NCI-H446 treated with DMSO at 0.1 percent for 48 hours (cell line): ENCODE measurements at regions not wholly inside any gene's neighbourhood (a gene's known extent, or its start where the extent isn't known, plus 50 kb on each side); places are given as distances from the start of the nearest gene placed in this dataset.

Experiments used
- DNase-seq: peaks from one replicate; lab custom pipeline; 2025; lab: John Stamatoyannopoulos, UW

DNA sequence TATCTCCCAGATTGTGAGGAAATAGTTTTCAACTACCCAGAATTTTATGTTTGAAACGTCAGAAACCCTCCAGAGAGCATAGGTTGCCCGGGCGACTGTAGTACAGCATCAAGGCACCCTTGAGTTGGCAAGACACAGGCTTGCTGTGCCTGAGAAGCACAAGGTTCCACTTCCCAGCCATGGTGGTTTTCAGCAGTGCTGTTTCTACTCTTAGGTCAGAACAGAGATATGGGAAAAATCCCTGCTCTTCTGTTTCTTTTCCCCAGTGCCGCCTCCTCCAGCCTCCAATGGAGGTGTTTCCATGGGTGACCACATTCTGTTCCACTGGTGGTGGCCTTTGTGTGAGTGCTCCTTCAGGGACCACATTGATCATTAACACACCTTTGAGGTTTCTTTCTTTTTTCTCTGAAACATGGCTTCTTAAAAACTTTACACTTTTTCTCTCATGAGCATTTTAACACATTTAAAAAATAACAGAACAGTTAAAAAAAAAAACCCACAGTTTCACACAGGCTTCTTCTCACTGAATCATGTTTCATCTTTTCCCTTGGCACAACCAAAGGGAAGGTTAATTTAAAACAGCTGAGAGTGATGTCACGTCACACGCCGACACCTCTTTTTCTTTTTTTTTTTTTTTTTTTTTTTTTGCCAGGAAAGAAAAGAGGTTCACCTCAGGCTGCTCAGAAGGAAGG is 229.3 kb upstream of the HDAC4 start:
- DNase-seq, result no peak

DNA sequence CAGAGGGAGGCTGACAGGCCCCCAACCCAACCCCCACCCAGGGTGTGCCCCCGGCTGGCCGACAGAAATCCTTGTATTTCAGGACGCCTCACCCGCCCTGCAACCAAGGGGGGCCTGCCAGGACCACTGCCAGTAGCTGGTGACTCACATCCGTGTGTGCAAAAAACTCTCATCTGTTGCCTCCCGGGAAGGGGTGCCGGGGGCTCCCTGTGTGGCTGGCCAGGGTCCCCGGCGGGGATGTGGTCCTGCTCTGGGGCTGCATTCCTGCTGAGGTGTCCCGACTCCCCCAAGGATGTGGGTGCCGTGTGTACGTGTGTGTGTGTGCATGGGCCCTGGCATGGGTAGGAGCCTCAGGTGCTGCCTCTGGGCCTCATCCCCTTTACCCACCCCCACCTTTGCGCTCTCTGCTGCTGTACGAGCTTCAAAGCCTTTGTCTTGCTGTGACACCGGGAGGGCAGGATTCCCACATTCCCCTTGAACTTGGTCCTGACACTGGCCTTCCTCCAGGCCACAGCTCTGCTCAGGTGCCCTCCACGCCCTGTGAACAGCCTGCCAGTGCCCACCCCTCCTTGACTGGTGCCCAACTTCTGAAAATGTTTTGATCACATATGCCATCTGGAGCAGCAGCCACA is 226.3 kb upstream of the HDAC4 start:
- no peak for DNase-seq

DNA sequence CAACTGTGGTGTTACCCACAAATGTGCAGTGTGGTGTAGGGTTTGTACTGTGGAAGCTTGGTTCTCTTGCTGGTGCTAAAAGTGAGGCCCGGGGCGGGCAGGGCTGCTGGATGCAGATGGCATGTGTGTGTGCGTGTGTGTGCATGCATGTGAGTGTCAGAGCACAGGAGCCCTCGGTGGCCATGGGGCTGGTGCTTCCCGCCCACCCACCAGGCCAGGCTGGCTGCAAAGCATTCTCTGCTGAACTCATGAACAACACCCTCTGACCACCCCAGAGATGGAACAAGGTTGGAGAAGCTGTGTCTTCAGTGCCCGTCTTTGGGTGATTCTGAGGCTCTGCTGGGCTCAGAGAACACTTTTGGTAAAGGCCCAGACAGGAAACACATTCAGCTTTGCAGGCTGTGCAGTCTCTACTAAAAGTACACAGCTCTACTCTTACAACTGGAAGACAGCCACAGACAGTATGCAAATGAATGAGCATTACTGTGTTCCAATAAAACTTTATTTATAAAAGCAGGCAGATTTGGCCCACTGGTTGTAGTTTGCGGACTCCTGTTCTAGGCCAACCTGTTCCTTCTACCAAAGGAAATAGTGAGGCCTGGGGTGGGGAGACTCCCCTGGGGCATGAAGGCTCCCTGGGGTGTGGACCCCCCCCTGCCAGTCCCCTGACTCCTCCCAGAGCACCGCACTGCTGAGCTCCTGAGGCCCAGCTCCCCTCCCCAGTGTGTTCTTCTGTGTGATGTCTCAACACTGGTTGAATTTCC is 225.3 kb upstream of the HDAC4 start:
- DNase-seq, result no peak

DNA sequence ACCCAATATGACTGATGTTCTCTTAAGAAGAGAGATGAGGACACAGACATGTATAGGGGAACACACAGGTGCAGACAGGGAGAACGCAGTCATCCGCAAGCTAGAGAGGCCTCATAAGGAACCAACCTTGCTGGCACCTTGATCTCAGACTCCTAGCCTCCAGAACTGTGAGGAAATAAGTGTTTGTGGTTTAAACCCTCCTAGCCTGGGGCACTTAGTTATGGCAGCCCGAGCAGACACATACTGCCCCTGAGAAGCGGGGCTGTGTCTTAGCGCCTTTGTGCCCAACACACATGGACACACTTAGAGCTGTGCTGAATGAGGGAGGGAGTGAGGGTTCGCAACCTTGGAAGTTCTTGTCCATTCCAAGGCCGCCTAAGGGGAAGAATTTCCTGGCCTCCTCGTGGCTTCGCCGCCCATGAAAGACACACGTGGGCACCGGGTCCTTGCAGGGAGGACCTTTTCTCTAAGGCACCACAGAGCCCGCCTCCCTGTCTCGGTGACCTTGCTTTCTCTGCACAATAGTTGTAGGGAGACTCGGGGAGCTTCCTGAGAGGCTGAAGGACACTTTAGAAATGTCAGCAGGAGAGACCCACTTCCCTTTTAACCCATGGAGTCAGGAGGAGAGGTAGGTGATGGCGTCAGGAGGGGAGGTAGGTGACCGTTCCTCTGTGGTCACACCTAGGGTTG is 224.5 kb upstream of the HDAC4 start:
- DNase-seq, result no peak

DNA sequence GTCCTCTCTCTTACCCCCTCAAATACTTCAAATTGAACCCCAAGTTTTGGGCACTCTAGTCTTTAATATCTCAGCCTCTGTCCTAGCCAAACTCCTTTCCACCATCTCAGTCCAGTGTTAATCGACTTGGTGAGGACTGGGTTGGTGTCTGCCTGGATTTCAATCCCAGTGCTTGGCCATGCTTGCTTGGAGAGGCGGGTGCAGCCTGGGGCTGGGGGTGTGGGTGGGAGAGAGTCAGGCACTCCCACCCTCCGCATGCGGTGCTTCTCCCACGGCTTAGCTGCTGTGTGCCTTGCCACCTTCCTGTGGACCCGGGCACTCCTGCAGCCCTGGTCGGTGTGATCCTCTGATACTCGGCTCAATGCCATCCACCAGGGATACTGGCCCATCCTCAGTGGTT is 220.8 kb upstream of the HDAC4 start:
- no peak for DNase-seq

DNA sequence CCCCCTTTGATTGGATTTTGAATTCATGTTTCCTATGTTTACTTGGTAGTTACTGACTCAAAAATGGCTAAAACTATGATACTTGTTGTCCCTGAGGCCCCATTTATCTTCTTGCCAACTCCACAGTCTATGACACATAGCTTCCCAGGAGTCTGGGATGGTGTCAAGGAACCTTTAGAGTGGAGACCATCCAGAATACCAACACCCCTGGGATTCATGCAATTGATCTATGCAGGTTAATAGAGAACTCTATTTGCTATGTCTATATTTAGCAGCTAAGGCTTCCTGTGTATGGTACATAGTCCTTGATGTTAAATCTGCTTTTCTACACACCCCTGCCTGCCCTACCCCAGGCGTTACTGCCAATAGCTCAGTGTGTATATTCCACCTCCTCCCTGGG is 218.5 kb upstream of the HDAC4 start:
- no peak for DNase-seq

DNA sequence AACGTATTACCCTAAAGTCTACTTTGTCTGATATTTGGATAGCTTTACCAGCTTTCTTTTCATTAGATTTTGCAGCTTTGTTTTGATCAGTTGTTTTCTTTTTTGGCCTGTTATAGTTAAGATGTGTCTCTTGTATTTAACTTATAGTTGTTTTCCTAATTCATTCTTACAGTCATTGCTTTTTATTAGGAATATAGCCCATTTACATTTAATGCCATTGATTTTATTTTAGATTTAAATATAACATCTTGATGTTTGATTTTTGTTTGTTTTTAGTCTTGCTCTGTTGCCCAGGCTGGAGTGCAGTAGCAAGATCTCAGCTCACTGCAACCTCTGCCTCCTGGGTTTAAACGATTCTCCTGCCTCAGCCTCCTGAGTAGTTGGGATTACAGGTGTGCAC is 215.9 kb upstream of the HDAC4 start:
- DNase-seq, result no peak

DNA sequence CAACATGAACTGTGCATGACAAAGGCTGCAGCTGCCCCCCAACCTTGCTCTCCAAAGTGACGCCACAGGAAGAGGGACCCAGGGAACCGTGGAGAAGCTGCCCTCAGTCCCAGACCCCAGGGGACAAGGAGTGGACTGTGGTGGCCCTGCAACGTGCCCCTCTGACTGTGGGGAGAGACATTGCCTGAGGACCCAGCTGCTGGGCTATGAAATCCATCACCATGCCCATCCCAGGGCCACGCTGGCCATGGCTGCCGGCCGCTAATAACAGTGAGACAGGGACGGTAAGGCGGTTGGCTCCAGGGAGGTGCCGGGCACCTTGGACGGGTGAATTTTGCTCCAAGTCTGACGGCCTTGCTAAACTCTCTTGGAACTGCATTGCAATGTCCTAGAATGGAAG is 211.3 kb upstream of the HDAC4 start:
- DNase-seq, result no peak

DNA sequence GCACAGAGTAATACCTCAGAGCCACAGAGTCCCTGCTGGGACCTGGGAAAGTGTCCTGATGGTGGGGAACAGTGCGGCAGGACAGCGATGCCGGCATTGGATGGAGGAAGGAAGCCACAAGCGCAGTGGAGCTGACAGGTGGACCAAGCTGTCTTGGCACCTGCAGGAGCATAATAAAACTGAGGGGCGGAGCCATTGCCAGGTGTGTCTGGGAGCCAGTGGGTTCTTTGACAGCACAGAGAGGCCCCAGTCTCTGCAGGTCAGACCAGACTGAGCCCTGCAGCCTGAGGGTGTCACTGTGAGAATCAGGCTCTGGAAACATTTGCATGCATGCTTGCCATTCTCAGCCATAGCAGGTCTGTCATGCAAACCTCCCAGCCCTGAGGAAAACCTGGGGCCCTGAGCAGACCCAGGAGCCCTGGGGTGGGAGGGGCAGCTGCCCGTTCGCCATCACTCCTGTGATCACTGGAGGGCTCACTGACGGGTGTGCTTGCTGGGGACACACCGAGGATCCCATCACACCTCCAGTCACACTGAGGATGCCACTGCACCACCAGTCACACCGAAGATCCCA is 210.5 kb upstream of the HDAC4 start:
- DNase-seq, result no peak

DNA sequence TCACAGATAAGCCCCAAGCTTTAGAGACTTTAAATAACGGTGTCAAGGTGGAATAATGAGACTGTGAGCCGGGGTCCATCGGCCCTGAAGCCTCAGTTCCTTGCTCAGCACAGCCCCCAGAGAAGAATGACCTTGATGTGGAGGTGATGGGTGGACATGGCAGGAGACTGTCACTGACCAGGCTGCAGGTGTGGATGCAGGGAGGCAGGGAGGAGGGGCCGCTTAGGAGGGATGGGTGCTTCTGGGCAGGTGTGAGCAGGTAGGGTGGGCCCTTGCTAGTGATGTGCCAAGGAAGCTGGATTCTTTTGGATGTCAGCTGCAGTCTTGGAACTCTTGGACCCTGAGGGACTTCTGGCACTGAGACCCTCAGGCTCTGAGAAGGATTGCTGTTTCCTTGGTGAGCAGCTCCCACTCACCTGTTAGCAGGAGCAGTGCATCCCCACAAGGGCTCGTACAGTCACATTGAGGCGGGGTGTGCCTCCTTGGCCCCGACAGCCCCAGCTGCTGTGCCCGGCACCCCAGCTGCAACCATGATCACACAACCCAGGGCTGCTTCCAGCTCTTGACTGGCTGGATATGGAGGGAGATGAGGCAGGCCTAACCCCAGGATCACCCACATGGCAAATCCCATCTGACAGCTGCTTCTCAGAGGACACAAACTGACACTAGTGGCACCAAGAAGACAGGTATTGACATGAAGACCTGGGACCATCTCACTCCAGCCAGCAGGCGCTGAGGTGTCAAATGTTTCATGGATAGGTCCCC is 209.8 kb upstream of the HDAC4 start:
- no peak for DNase-seq

DNA sequence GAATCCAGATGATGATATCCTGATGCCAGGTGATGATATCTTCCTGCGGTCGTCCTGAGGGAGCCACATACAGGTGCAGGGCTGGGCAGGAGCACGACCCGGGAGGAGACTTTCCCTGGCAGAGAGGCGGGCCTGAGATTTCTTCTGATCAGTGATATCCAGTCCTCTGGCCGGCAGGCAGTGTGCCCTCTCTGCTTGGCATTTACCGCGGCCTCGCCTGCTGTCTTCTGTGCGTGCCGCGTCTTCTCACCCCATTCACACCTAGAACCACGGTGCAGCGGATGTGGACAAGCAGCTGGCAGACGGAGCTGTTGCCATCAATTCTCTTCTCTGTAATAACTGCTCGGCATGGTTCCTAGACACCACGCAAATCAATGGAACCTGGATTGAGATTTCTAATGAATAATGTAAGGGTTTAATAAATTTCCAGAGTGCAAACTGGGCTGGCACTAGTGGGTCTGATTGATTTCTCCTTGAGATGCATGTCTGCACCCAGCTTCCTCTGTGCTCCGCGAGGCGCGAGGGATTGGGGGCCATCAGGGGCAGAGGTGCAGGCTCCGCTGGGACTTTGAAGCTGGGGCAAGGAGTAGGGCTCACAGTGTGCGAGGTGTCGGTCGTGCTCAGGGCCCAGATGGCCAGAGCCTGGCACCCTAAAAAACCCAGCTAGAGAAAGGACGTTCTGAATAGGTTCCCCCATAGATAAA is 208.9 kb upstream of the HDAC4 start:
- DNase-seq, result no peak

DNA sequence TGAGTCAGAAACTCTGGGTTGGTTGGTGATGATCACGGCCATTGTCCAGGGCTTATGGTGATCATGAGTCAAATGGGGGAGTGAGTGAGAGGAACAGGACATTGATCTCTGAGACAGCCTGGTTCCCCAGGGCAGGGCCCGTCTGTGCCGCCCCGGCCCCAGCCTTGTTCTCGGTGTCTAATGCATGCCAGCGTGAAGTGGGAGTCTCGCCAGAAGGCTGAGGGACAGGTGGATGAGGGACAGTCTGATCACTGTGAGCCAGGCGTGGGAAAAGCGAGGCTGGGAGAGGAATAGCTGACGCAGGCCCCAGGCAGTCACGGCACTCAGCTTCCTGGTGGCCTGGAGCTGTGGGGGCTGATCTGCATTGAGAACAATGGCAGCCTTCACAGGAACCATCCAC is 208.3 kb upstream of the HDAC4 start:
- no peak for DNase-seq

DNA sequence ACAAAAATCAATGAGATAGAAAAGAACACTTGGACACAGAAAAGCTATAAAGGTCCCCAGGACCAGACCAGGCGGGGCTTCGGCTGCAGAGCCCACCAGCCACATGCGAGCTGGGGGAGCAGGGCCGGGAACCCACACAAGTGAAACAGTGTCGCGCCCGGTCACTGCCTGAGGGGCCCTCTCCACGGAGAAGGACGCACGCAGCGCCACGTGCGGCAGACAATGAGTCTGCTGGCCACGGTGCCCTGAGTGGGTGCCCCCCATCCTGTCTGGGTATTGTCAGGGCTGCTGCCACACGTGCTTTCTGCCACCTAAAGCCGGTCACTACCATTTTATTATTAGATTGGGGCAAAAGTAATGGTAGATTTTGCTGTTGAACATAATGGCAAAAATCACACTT is 207.9 kb upstream of the HDAC4 start:
- DNase-seq, result no peak

DNA sequence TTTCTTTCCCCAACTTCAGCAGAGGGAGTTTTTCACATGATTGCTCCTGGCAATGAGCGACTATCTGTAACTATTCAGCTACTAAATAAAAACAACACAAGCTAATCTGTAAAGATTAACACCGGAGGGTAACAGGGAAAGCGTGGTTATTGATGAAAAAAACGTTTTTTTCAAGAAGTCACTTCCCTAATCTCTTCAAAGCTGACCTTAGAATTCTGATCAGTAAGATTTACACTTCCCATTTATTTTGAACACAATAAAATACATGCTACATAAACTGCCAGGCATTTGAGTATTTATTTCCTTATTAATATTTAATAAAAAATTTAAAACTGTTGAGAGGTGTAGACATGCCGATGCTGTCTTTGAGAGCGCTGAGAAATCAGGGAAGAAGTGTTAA is 207.4 kb upstream of the HDAC4 start:
- no peak for DNase-seq

DNA sequence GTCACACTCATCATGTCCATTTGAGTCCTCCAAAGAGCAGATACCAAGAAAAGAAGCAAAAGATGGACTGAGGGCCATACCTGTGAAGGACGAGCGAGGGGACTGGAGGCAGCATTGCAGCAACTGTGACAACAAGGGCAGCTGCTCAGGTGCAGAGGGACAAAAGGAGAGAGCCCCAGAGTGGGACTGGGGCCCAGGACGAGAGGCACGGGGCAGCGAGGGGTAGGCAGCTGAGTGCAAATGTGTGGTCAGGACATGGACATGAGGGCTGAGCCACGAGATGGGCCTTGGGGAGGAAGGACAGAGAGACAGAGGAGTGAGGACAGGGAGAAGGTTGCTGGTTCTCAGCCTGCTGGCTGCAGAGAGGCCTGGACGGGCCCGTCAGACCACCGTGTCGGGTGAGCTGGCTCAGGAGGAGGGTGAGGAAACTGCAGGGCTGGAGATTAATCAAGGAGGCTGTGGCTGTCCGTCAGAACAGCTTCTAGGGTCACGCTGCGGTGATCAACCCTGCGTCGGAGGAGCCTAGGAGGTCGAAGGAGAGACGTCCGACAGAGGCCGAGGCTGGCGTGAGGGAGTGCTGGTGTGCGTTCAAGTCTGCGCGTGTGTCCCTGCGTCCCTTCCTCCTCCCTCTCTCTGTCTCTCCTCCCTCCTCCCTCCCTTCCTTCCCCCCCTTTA is 206.8 kb upstream of the HDAC4 start:
- DNase-seq, result no peak

DNA sequence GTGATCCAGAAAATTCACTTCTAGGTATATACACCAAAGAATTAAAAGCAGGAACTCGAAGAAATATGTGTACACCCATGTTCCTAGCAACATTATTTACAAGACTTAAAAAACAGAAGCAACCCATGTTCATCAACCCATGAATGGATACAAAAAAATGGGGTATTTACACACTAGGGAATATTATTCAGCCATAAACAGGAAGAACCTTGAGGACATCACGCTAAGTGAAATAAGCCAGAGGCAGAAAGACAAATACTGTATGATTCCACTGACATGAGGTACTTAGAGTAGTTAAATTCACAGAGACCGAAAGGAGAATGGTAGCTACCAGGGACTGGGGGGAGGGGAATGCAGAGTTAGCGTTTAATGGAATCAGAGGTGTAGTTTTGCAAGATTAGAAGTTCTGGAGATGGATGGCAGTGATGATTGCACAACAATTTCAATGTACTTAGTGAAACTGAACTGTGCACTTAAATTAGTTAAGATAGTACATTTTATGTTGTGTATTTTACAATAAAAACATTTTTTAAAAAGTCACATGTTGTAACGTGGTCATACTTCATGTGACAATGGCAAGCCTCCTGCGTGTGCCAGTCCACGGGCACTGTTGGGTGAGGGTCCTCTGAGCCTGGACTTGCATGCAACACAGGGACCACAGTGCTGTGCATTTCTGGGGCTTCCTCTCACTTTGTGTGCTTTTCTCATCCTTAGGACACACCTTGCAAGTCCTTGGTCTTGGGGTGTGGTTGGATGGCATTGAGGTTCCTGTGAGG is 206.1 kb upstream of the HDAC4 start:
- DNase-seq, result no peak

DNA sequence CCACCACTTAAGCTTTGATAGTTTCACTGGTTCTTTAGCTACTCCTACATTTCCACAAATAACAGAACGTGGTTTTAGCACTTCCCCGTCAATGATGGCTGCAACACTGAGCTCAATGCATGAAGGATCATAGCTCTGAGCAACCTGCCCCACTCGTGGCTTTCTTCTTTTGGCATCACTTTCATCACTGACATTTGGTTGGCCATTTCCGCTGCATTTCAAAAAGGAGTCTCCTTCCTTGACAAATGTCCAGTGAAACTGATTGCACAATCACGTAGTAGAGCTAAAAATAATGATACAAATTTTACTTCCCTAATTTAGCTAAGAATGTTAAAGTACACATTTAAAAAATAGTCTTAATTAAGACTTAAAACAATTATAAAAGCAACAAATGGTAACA is 205.2 kb upstream of the HDAC4 start:
- no peak for DNase-seq

DNA sequence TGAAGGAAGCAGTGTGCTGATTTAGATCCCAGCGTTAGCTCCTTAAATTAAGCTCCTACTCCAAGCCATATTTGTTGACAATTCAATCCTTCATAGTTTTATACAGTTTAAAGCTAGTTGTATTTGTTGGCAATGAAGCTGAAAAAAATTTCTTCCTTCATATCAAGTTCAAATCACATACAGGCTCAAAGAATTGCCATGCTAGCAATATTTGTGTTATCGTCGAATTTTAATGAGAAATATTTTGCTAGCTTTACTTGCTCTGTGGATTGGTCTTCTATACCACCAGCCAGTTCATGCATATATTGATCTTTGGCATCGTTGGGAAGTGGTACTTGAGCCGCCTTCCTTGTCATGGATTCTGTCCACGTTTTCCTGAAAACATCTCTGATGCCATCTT is 204.6 kb upstream of the HDAC4 start:
- DNase-seq, result no peak

DNA sequence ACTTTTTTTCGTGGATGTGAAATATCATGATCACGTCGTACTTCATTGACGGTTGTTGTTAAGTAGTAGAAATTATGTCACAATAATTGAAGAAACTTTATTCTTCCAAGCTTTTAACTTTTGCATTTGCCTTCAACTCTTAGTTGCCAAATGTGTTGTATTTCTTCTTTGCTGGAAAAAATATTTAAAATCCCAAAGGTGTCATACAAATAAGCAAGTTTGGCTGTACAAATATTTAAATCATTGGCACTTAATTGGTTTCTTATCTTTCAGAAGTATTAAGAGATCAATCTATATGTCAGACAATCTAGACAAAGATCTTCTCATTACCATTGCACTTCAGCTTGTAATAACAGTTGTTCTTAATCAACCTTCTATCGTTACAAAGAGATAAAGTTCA is 204.0 kb upstream of the HDAC4 start:
- DNase-seq, result no peak
